G401 (cell line): ENCODE measurements at regions not wholly inside any gene's neighbourhood (a gene's known extent, or its start where the extent isn't known, plus 50 kb on each side); places are given as distances from the start of the nearest gene placed in this dataset.
"Not testable (repeated sequence)": the region's sequence is repeated elsewhere in the genome, so short reads cannot be mapped to it uniquely, and the experiment has no call there.

Experiments used
- DNase-seq: peaks from one replicate; pipeline ENCODE4 v3.0.0-alpha.2; 2015; ENCODE audit warnings: low spot score
- in situ Hi-C: cut with HindIII; loops from 2 replicates; pipeline ENCODE4 v1.10.0; 2016; ENCODE audit warnings: low sequenced_read_pairs, mixed read lengths

GRCh38 chr6:71727632-71728294 is 158.6 kb upstream of the RIMS1 start:
- DNase-seq = peak; percentile 63
- in situ Hi-C loops = no loop called here

DNA sequence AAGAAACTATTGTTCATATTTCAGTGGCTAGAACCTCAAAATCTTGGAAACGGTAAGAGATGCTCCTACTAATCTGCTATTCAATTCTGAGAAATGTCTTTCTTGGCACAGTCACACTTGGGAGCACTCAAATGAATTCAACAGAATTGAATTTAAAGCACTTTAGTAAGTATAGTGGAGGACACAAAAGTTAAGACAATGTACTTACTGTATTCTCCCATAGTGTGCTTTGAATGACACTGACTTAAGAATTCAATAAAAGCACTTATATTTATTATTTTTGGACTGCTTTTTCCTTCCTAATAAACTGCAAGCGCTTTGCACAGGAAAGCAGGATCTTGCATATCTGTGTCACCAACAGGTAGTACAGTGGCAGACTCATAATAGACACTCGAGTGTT is 156.1 kb upstream of the RIMS1 start:
- peak; percentile 69 for DNase-seq
- in situ Hi-C loops = no loop called here

- DNase-seq = peak; percentile 98
- in situ Hi-C loops = no loop called here
Measured at GRCh38 chr6:71733970-71734899, 152.1 kb upstream of the RIMS1 start.

- no peak for DNase-seq
- in situ Hi-C loops = no loop called here
Measured at GRCh38 chr6:71737953-71738352, 148.4 kb upstream of the RIMS1 start.

DNA sequence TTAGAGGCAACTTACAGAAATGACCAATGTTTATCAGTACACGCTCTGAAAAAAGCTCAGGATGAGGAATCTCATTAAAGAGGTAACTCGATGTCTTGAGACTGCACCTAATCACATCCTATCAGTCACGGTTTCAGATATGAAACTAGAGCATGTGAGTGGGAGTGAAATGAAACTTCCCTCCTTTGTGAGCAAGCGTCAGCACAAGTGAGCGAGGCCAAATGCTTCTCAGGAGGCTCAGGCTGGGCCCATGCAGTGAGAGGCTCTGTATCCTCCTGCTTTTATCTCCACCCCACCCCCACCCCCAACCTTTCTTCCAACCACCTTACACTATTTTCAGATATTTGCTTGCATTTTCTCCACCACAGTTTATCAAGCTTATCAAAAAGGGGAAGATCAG is 140.8 kb upstream of the RIMS1 start:
- peak; percentile 24 for DNase-seq
- in situ Hi-C loops = no loop called here

DNA sequence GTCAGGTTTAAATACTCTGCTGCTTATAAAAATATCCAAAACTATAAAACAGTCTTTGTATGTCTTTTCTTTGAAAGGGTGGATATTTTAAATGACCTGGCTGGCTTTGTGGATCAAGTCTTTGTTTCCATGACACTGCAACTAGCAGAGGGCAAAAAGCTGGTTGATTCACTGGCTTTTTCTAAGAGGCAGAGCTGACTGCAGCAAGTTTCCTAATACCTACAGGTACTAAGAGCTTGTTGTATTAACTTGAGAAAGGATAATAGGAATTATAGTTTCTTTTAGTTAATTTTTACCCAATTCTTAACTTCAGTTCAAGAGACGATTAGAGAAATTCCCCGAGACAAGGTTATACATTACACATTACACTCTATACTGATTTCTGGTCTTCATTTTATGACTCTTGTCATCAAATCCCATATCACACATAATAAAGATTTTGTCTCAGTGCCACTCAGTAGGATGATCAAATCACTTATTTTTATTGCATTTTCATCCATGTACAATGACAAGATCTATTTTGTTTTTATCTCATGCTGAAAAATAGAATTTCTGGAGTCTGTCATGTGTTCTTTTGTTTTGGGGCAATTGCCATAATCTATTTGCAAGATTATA is 120.1 kb upstream of the RIMS1 start:
- in situ Hi-C loops = no loop called here
- no peak for DNase-seq

GRCh38 chr6:71766796-71767195 is 119.6 kb upstream of the RIMS1 start:
- in situ Hi-C loops = no loop called here

GRCh38 chr6:71768356-71768755 is 118.0 kb upstream of the RIMS1 start:
- no peak for DNase-seq
- in situ Hi-C loops = no loop called here

More at GRCh38 chr6:71766796-71767195, 119.6 kb upstream of the RIMS1 start:
- no peak for DNase-seq

DNA sequence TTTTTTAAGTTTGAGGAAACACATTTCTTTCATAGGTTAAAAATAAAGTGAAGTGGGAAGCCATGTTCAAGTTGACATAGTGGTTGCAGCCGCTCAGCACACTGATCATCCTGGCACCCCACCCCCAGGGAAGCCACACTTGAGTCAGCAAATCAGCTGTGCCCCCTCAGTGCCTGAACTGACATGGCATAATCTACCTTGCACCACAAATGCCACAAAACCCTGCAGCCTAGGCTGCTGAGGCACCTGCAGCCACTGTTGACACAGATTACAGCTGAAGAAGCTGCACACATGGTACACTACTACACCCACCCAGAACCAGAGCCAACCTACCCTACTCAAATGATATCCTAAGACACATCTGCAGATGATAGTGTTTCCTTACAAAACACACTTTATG is 77.5 kb upstream of the RIMS1 start:
- no peak for DNase-seq
- in situ Hi-C loops = no loop called here

- in situ Hi-C loops = no loop called here
- no peak for DNase-seq
Measured at GRCh38 chr6:71810880-71811279, 75.5 kb upstream of the RIMS1 start.

DNA sequence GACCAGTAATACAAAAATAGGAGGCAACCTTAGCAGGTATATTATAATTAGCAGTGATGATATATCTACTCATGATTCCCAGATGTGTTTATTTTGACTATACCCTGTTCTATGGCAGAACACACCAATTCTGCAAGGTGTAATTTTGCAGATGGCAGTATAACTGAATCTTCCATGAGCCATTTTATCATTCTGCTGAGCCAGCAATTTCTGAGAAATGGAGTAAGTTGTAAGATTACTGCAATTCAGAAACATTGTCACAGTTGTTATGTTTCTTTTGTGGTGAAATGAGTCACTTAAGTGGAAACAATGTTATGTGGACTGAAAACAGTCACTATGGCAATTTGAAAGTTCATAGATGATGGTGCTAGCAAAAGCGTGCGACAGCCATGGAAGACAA is 63.7 kb upstream of the RIMS1 start:
- DNase-seq = no peak
- in situ Hi-C loops = no loop called here

GRCh38 chr6:71832110-71832764 is 54.1 kb upstream of the RIMS1 start:
- DNase-seq, in situ Hi-C loops: not testable (repeated sequence)
